ENCODE measurements at regions not wholly inside any gene's neighbourhood (a gene's known extent, or its start where the extent isn't known, plus 50 kb on each side); places are given as distances from the start of the nearest gene placed in this dataset.

GRCh38 chr14:22513066-22513812 lies 75.8 kb downstream of the DAD1 start:
- no peak for DNase-seq (ENCODE audit: low spot score)

DNA sequence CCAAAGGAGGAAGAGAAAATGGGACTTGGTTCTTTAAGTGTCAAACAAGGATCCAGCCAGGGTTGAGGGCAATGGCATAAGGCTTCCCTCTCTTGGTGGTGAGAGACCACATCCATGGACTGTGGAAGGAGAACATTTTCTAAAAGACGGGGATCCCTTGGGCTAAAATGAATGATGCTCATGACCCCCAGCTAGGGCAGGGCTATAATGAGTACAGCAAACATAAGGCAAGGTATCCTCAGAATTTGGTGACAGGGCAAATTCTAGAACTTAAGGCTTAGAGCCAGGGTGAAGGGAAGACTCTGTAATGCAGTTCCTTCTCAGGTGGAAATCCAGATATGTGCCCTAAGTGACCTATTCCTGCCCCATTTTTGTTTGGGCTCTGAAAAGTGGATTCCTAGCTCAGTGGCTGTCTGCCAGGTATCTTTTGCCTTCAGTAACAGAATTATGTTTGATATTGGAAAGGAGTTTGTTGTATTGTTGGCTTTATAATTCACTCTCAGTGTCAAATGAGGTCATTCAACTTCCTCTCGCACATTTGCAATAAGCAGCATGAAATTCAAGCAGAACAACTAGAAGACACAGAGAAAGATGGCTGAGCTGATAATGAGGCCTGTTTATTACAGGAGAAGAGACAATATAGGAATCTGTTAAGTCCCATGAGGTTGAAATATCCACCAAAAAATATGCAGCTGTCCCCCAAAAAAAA lies 76.8 kb downstream of the DAD1 start:
- no peak for DNase-seq (ENCODE audit: low spot score)

- DNase-seq (ENCODE audit: low spot score): peak; percentile 69
These were observed 78.4 kb downstream of the DAD1 start for GRCh38 chr14:22510527-22511110.

DNA sequence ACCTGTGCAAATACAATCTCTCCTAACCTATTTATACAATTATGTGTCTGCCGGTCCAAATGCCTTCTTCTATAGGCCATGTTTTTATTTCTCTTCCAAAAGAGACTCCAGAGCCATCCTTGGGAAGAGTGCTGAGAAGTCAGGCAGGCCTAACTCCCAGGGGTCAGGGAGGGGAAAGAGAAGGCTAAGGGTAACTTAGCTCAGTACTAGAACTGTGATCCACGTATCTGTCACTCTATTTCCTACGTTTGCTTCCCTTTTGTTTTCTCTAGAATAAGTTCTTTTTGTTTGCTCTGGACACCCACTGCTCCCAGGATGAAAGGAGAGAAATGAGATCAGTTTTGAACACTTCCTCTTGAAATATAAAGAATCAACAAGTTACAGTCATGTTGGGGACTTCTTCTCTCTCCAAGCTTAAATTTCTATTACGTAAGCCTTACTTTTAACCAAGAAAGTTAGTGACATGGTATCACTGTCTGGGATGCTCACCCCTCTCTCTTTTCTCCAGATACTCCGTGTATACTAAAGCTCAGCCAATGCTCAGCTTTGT lies 79.2 kb downstream of the DAD1 start:
- DNase-seq (ENCODE audit: low spot score): no peak

GRCh38 chr14:22509036-22509709 lies 79.9 kb downstream of the DAD1 start:
- no peak for DNase-seq (ENCODE audit: low spot score)

GRCh38 chr14:22508662-22509035 lies 80.4 kb downstream of the DAD1 start:
- no peak for DNase-seq (ENCODE audit: low spot score)

- DNase-seq (ENCODE audit: low spot score): no peak
These were observed 80.9 kb downstream of the DAD1 start for GRCh38 chr14:22508150-22508457.

DNA sequence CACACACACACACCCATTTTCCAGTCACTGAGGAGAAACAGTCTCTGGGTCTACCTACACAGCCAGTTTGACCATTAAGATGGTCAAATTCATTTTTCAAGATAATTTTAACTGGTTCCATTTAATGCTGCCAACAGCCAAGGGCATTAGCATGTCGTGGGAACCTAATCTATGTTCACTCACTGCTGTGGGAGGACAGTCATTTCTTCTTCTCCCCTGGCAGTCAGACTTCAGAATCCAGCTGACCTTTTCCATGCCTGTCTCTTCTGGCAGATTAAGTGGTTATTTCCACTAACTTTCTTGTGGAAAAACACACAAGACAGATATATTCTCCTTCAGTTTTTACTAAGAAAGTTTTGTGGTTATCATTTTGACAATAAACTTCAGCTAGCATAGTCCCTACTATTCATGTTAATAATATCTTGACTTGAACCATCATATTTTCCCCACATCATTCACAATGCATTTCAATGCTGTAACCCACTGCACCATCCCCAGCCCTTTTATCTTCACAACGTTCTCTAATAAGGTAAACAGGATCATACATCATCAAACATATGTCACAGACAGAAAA lies 82.2 kb downstream of the DAD1 start:
- DNase-seq (ENCODE audit: low spot score): no peak

DNA sequence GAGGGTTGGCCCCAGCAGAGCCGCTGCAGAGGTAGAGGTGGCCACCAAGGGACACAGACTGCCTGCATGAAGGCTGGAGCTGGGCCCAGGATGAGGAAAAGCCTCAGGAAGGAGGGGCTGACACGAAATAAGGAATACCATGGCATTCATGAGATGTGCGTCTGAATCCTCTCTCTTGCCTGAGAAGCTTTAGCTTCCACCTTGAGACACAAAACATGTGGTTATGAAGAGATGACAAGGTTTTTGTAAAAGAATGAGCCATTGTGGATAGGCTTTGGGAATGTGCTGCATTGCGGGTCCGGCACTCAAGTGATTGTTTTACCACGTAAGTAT lies 82.7 kb downstream of the DAD1 start:
- DNase-seq (ENCODE audit: low spot score): no peak

- no peak for DNase-seq (ENCODE audit: low spot score)
These were observed 83.2 kb downstream of the DAD1 start for GRCh38 chr14:22505697-22506377.

DNA sequence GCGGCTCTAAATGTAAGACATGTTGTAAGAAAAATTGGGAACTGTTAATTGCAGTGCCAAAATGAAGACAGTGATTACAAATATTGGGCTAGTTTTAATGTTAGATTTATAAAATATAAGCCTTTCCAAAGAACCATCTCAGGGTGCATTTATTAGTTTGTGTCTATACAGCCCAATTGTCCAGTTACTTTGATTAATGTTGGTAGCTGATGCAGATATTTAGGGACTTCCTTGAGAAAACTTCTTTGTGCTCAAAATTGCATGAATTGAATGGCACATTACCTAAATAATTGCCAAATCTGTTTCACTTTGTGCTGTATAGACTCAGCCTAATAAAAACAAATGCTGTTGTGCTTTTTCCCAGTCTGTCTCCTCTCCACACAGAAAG lies 83.7 kb downstream of the DAD1 start:
- DNase-seq (ENCODE audit: low spot score): no peak

- DNase-seq (ENCODE audit: low spot score): no peak
These were observed 86.5 kb downstream of the DAD1 start for GRCh38 chr14:22502551-22502950.

DNA sequence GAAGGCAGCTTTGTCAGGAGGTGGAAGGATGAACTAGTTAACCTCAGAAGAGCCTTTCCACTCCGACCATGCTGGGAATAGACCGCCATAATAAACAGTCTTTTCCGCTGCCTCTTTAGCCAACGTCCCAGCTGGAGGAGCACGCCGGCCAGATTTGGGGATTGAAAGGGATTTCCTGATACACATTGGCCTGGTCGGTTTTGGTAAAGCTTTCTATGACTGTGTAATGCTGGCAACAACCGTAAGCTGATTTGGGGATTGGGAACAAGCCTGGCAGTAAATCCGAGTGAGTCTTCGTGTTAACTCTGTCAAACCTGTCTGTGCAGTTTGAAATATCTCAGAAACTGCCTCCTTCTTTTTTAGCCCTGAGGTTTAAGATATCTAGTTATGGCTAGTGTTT lies 87.0 kb downstream of the DAD1 start:
- no peak for DNase-seq (ENCODE audit: low spot score)

GRCh38 chr14:22500954-22501726 lies 87.9 kb downstream of the DAD1 start:
- DNase-seq (ENCODE audit: low spot score): no peak

DNA sequence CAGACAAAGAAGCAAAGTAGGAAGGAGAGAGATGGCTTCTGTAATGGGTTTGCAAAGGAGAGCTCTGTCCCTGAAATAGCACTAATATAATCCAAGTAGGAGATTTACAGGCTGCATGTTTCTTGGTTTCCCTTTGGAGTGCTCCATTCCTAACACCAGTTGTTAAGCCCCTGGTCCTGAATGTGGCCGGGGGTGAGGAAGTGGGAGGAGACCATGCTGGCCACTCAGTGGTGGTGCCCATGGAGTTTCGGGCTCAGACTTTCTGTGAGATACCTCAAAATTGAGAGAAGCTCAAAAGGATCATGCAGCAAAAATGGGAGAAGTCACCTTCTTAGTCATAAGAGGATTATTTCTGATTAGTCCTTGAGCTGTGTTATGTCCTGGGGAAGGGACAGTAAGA lies 88.5 kb downstream of the DAD1 start:
- no peak for DNase-seq (ENCODE audit: low spot score)

- DNase-seq (ENCODE audit: low spot score): no peak
These were observed 91.3 kb downstream of the DAD1 start for GRCh38 chr14:22497671-22498093.

- DNase-seq (ENCODE audit: low spot score): no peak
These were observed 91.9 kb downstream of the DAD1 start for GRCh38 chr14:22497144-22497423.

- no peak for DNase-seq (ENCODE audit: low spot score)
These were observed 94.4 kb downstream of the DAD1 start for GRCh38 chr14:22494486-22495135.

DNA sequence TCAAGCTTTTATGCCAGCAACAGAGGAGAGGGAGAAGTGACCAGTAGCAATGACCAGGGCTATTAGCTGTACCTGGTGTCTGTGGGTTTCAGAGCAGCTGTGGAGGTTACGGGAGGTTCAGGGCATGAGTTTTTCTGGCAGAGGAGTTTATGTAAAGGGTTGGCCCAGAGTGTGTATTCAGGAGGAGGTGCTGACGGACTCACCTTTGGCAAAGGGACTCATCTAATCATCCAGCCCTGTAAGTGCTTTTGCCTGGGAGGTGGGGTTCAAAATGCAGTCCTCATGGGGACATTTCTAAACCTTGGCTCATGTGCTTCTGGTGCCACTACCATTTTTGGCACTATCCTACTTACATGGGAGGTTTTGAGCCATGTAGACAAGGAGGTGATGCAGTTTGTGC lies 95.3 kb downstream of the DAD1 start:
- DNase-seq (ENCODE audit: low spot score): no peak

DNA sequence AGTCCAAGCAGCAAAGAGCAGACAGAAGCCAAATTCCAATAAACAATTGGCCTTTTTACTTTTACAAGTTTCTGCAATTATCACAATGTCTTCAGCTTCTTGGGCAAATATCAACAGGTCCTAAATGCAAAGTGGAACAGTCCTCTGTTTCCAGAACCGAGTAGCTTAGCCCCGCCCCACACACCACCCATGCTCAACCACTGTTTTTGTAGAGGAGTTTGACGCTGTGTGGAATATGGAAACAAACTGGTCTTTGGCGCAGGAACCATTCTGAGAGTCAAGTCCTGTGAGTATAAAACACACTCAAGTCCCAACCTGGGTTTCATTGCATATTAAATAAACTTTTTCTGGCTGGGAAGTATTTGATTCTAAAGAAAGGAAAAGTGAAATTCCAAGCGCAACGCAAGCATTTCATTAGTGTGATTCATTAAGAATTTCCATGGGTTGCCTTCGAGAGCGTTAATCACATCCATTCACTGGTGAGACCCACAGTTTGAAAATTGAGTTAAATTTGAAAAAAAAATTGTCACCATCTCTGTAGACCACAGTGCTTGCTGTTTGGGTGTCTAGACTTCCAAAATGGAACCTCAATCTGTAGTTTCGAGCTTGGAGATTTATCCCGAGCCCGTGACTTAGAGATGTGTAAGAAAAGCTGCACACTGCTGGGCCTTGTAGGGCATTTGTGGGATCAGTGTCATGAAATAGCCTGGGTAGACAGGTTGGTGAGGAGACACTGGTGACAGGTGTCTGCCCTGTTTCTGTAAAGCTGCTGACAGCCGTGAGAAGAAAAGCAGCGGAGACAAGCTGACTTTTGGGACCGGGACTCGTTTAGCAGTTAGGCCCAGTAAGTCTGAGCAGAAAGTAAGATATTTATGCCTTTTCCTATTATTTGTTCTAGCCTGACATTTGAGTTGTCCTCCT lies 96.1 kb downstream of the DAD1 start:
- DNase-seq (ENCODE audit: low spot score): no peak
